ENCODE measurements at regions not wholly inside any gene's neighbourhood (a gene's known extent, or its start where the extent isn't known, plus 50 kb on each side); places are given as distances from the start of the nearest gene placed in this dataset.
A peak's percentile ranks its signal among the peaks of the same experiment; 100 is the strongest.

GRCh38 chr5:6948562-6948961 is 235.3 kb downstream of the TENT4A start:
- Mint-ChIP-seq H3K27ac (no peak overlapping the region), H3K27me3 (peaks cover 7% of the 10 kb centered on the region), H3K4me1 (ENCODE audit: low read depth) (no peaks in the 10 kb centered on the region), H3K4me3 (no peak overlapping the region), H3K9me3 (no peaks in the 10 kb centered on the region), H3K36me3 (ENCODE audit: low read depth) (no peaks in the 10 kb centered on the region)
- ATAC-seq = no peak
- TF ChIP-seq CTCF (IDR thresholded peaks at IDR 0.05) = no peak
- POLR2A ChIA-PET = no interaction called here
- intact Hi-C loops (cut with micrococcal nuclease) = no loop called here
- CTCF ChIA-PET = interaction anchor here (1.7 kb wide), 1 partner anchor 28 kb away, joined by 4 read pairs; no protein-coding TSS in a partner anchor
- no peak for DNase-seq

DNA sequence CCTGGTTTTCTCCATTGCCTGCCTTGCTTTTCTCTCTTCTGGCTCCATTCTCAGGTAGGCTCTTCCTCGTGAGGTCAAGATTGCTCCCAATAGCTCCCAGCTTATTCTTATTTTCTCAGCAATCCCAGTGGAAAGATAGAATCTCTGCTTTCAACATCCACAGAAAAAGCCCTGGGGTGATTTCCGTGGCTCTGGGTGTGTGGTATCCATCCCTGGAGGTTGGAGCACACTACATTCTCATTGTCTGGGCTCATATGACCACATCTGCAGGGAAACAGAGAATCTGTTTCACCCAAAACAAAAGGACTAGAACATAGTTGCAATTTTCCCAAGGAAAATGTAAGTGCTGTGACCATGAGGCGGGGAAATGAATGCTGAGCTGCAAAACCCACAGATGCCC is 236.0 kb downstream of the TENT4A start:
- Mint-ChIP-seq H3K4me1 (ENCODE audit: low read depth) (no peaks in the 10 kb centered on the region), H3K27ac (no peak overlapping the region), H3K36me3 (ENCODE audit: low read depth) (no peaks in the 10 kb centered on the region), H3K27me3 (peaks cover 7% of the 10 kb centered on the region), H3K9me3 (no peaks in the 10 kb centered on the region), H3K4me3 (no peak overlapping the region)
- no peak for DNase-seq
- ATAC-seq = no peak
- POLR2A ChIA-PET = interaction anchor here (0.6 kb wide), 1 partner anchor 673 kb away, joined by 3 read pairs; no protein-coding TSS in a partner anchor
- intact Hi-C loops (cut with micrococcal nuclease) = no loop called here
- CTCF ChIA-PET = no interaction called here
- TF ChIP-seq CTCF (IDR thresholded peaks at IDR 0.05) = no peak

- intact Hi-C loops (cut with micrococcal nuclease) = no loop called here
- TF ChIP-seq CTCF (IDR thresholded peaks at IDR 0.05) = no peak
- Mint-ChIP-seq H3K4me1 (ENCODE audit: low read depth) (no peaks in the 10 kb centered on the region), H3K27me3 (peaks cover 12% of the 10 kb centered on the region), H3K4me3 (no peak overlapping the region), H3K9me3 (no peaks in the 10 kb centered on the region), H3K36me3 (ENCODE audit: low read depth) (no peaks in the 10 kb centered on the region), H3K27ac (no peak overlapping the region)
- ChIA-PET POLR2A (no interaction called here), CTCF (no interaction called here)
- DNase-seq = peak; percentile 6
- peak; percentile 58 for ATAC-seq
Measured at GRCh38 chr5:6950250-6950649, 237.0 kb downstream of the TENT4A start.

DNA sequence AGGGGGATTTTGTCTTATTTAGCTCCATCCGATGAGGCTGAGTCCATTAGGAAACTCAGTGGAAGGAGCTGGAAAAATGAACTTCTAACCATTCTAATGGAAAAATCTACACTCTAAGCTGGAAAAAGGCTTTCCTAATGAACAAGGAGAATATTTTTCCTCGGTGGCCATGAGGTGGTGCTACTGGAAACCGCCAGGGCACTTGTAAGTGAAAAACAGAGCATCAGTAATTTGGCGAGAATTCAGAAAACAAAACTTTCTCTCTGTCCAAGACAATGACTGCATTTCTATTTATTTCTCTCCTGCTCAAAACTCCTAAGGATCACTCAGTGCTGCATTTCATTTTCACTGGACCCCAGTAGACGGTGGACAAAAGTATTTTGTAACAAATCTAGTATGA is 237.6 kb downstream of the TENT4A start:
- ChIA-PET CTCF (no interaction called here), POLR2A (no interaction called here)
- no peak for DNase-seq
- Mint-ChIP-seq H3K4me1 (ENCODE audit: low read depth) (no peaks in the 10 kb centered on the region), H3K27ac (no peak overlapping the region), H3K4me3 (no peak overlapping the region), H3K36me3 (ENCODE audit: low read depth) (no peaks in the 10 kb centered on the region), H3K27me3 (peaks cover 12% of the 10 kb centered on the region), H3K9me3 (no peaks in the 10 kb centered on the region)
- intact Hi-C loops (cut with micrococcal nuclease) = no loop called here
- no peak for TF ChIP-seq CTCF (IDR thresholded peaks at IDR 0.05)
- no peak for ATAC-seq

DNA sequence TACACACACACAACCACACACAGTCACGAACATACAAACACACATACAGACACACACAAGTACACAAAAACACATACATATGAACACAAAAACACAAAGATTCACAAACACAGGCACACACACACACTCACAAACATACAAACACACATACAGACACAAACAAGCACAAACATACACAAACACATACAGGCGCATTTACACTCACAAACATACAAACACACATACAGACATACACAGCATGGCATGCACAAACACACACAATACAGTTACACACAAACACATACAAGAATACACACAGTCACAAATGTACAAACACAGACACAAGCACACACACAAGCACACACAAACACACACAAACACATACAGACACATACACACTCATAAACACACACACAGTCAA is 247.9 kb downstream of the TENT4A start:
- H3K36me3 Mint-ChIP-seq (ENCODE audit: low read depth) = no peaks in the 10 kb centered on the region
- DNase-seq (no peak), ATAC-seq (no peak)
- no peak overlapping the region for H3K27ac Mint-ChIP-seq
- H3K27me3 Mint-ChIP-seq = no peaks in the 10 kb centered on the region
- intact Hi-C loops (cut with micrococcal nuclease) = no loop called here
- H3K4me1 Mint-ChIP-seq (ENCODE audit: low read depth) = no peaks in the 10 kb centered on the region
- ChIA-PET CTCF (no interaction called here), POLR2A (no interaction called here)
- H3K4me3 Mint-ChIP-seq = no peak overlapping the region
- H3K9me3 Mint-ChIP-seq = peaks cover 2% of the 10 kb centered on the region
- no peak for TF ChIP-seq CTCF (IDR thresholded peaks at IDR 0.05)

Measured in activated CD8-positive, alpha-beta T cell treated with anti-CD3 and anti-CD28 coated beads for 36 hours (primary cell).